Fibroblast of gingiva (primary cell): ENCODE measurements at regions not wholly inside any gene's neighbourhood (a gene's known extent, or its start where the extent isn't known, plus 50 kb on each side); places are given as distances from the start of the nearest gene placed in this dataset.
"Not testable (repeated sequence)": the region's sequence is repeated elsewhere in the genome, so short reads cannot be mapped to it uniquely, and the experiment has no call there.

Experiments
- DNase-seq: peaks from one replicate; pipeline ENCODE4 v3.0.0-alpha.2; 2011; ENCODE audit warnings: low read depth

- no peak for DNase-seq
Measured at GRCh38 chr21:22020221-22020620, 1022.0 kb downstream of the NCAM2 start.

DNA sequence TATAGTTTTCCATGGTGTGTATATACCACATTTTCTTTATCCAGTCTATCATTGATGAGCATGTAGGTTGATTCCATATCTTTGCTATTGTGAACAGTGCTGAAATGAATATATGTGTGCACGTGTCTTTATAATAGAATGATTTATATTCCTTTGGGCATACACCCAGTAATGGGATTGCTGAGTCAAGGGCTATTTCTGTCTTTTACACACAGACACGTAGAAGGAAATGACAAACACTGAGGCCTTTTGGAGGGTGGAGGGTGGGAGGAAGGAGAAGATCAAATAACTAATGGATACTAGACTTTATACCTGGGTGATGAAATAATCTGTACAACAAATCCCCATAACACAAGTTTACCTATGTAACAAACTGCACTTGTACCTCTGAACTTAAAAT is 1025.7 kb downstream of the NCAM2 start:
- not testable (repeated sequence) for DNase-seq

DNA sequence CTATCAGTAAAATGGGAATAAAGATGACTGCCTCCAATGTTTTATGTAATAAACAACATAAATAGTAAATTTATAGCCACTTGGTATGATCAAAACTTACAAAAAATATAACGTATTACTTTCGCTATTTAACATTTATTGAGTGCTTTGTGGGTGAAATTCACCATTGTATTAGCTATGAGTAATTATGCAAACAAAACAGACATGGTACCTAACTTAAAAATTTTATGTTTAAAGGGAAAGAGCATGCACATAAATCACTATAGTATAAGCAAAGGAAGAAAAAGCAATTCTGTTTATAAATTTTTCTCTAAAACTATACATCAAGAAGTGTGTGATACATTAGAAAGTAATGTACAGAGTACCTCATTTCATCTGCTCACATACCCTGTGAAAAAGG is 1046.2 kb downstream of the NCAM2 start:
- DNase-seq: no peak

- DNase-seq: no peak
Measured at GRCh38 chr21:22046576-22046975, 1048.4 kb downstream of the NCAM2 start.

DNA sequence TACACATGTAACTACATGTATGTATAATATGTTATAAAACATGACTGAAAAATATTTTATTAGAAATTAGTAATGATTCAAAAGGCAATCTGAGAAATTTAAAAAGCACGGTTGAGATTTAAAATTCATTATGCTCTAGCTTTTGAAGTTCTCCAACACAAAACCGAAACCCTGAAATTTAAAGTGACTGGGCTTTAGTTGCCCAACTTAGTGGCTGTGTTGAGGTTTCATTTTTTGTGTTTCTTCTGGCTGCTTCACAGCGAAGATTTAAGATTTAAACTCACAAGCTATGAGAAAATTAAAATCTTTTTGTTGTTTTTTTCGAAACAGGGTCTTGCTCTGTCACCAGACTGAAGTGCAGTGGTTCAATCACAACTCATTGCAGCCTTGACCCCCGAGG is 1058.7 kb downstream of the NCAM2 start:
- no peak for DNase-seq

DNA sequence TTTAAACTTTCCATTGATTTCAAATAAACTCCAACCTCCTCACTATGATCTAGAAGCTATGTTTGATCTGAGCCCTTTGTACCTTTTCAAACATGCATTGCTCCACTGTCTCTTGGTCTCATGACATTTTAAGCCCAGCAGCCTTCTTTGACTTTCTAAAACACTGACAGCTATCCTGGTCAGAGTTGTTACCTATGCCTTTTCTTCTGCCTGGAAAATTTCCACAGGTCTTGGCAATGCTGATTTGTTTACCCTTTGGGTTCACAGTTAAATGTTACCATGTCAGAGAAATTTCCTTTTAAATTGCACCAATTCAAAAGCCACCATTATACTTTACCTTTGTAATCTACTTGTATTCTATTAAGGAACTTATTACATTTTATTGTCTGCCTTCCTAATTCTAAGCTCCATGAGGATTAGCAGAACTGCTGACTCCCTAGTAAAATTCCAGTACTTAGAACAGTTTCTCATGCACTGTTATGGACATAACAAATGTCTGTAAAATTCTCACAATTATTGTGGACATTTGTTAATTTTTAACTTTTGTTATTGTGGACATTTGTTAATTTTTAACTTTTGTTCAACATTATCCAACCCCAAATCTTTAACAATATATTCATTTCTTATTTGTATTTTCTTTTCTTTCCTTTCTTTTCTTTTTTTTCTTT is 1064.4 kb downstream of the NCAM2 start:
- no peak for DNase-seq

DNA sequence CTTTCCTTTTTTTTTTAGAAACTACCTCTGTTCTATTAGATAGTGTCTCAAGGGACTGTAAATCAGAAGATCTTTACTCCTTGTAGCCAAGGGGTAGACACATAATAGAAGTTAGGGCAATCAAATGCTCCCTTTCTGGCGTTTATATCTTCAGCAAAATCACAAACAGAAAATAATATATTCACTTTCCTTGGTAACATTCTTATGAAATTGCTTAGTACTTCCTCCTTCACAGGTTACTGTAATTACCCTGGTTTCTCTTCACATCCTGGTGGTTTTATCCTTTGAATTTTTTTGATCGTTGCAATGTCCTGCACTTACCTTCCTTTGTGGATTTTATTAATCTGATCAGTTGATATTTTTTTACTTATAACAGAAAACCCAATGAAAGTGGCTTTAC is 1064.9 kb downstream of the NCAM2 start:
- no peak for DNase-seq

DNA sequence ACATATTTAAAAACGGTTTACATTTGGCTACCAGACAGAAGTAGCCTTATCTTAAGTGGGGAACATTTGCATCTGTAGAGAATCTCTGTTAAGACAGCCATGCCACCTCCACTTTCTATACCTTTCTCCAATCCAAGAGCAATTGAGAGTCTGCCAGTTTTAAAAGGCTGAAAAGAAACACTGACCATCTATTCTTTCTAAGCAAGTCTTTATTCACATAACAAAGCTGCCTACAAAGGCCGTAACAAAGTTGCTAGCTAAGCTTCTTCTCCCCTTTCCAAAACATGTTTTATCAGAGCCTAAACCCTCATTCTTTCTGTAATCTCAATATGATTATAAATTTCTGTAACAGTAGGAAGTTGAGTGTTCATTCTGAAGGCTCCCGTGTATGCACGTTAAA is 1078.3 kb downstream of the NCAM2 start:
- DNase-seq: no peak

GRCh38 chr21:22083899-22084298 is 1085.7 kb downstream of the NCAM2 start:
- DNase-seq: no peak

DNA sequence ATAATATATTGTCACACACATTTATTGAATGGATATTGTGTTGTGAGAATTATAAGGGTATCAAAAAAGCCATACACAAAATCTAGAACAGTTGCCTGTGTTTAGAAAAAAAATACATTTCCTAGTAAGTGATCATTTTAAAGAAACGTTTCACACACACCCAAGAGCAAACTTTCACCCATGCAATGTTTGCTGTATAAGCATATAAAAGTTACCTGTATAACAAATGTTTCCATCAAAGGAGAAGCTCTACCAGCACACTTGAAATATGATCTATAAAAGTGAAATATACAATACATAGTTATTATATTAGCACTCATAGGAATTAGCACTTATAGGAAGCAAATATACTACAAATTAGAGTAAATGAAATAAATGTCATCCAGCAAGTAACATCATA is 1098.1 kb downstream of the NCAM2 start:
- no peak for DNase-seq

DNA sequence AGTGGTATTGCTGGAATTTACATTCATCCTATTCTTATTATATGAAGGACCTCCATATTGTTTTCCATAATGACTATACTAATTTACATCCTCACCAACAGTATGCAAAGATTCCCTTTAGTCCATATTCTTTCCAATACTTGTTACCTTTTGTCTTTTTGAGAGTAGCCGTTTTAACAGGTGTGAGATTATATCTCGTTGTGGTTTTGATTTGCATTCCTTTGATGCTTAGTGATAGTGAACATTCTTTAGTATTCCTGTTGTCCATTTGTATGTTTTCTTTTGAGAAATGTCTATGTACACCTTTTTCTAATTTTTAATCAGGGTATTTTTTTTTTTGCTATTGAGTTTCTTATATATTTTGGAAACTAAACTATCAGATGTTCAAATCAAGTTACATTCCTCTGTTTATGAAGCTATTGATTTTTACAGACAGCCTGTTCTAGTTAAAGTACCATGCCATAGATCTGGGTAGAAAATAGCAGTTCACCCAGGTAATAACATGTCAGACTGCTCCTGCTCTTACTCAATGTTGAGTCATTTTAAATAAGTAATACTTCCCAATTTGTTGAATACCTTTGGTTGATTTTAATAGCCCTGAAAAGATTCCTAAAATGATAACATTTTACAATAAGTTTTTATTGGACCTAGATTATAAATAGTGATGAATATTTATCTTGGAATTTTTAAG is 1108.7 kb downstream of the NCAM2 start:
- no peak for DNase-seq

GRCh38 chr21:22115746-22116145 is 1117.5 kb downstream of the NCAM2 start:
- DNase-seq: no peak

GRCh38 chr21:22120616-22121266 is 1122.5 kb downstream of the NCAM2 start:
- DNase-seq: no peak

DNA sequence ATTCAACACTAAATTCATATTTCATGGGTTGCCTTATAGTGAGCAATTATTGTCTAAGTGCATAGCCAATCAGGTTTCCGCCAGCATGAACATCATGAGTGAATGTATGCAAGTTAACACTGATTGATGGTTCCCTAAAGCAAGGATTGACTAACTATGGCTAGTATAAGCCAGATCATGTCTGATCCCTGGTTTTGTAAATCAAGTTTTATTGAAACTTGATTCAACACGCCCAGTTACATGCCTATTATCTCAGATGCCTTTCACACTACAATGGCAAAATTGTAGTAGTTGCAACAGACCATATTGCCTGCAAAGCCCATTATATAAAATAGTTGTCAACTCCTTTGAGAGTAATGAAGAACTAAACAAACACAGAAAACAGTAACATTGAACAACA is 1127.4 kb downstream of the NCAM2 start:
- no peak for DNase-seq

DNA sequence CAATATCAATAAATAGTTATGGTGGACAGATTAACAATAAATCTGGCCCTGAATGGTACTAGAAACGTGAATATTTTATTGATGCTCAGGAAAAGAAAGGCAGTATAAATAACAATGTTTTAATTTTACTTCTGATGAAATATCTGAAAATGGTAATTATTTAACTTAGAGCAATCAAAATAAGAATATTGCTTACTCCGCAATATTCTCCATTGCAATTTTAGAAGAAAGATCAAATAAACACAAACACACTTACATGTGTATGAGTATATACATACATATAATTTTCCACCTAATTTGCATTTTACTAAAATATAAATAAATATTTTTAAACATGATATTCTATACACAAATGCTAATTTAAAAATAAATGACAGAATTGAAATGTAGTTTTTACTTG is 1130.5 kb downstream of the NCAM2 start:
- DNase-seq: no peak

DNA sequence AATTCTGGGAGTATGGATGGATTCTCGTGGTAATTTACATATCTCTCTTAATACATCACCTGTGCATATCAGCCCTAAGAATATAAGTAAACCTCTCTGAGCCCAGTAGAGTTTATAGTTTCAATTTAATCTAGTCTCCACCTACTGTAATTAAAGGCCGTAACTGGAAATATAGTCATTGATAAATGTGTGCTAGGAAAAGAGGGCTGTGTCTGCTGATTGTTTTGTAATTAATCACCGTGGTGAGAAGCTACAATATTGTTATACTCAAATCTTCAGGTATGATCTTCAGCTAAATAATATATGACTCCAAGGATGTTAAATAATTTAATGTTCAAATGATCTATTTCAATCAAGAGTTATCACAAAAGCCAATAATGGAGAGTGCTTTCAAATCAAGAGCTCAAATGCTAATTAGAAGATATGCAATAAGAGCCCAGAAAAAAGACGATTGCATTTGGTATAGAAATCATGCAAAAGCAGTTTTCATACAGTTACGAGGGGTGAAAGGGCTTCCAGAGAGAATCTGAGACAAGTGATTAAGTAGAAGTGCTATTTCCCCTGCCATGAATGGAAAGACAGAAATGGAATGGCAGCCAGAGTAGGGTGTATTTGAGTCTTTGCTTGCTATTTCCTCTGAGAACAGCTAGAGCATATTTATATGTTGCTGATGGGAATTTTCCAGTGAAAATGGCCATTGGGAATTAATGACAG is 1134.3 kb downstream of the NCAM2 start:
- DNase-seq: no peak

DNA sequence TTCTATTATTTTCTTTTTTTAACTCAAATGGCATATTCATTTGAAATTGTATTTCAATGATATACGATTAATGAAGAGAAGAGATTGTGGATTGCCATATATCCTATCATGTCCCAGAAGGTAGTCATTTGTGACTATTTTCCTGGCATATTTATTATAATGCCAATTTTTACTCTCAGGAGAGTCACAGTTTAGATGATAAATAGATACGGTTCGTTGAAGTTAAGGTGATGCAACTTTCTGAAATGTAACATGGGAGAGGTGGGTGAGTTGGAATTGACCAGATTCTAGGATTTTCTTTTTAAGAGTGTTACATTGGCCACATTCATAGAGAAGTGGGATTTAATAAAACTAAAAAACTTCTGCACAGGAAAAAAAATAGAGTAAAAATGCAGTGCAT is 1138.5 kb downstream of the NCAM2 start:
- no peak for DNase-seq

- no peak for DNase-seq
Measured at GRCh38 chr21:22138297-22139016, 1140.2 kb downstream of the NCAM2 start.

DNA sequence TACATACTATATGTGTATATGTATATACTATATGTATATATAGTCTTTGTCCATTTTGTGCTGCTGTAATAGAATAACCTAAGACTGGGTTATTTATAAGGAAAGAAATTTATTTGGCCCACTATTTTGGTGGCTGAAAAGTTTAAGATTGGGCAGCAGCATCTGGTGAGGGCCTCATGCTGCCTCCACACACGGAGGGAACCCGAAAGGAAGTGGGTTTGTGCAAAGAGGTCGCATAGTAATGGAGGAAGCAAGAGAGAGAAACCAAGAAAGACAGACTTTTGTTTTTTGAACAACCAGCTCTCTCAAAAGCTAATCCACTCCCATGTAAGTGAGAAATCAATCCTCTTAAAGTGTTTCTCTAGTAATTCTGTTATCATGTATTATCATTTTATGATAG is 1147.3 kb downstream of the NCAM2 start:
- DNase-seq: no peak

DNA sequence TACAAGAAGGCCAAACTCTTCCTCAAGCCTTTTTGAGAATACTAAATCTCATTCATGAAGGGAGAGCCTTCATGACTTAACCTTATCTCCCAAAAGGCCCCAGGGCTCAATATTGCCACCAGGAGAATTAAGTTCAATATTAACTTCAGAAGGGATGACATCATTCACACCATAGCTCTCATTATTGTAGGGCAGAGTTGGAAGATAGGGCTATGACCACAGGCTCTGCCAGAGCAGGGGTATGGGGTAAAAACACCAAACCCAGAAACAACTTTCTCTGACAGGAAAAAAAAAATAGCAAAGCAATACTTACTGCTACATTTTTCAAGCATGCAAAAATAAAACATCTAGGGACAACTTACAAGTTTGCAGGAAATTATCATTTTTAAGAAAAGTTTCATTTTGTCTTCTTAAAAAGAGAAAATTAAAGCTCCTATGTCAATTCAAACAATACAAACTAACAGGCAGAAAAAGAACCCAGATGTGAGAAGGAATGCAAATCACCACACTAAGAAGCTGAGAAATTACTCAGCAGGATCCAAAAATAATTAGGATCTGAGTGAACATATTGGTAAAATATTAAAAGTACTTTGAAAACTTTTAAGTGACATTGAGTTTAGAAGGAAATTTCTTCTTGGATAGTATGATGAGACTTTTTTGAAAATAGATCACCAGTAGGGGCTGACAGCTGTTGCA is 1156.5 kb downstream of the NCAM2 start:
- no peak for DNase-seq

GRCh38 chr21:22164912-22165311 is 1166.7 kb downstream of the NCAM2 start:
- no peak for DNase-seq

- DNase-seq: no peak
Measured at GRCh38 chr21:22174746-22175145, 1176.5 kb downstream of the NCAM2 start.
